ENCODE measurements at regions not wholly inside any gene's neighbourhood (a gene's known extent, or its start where the extent isn't known, plus 50 kb on each side); places are given as distances from the start of the nearest gene placed in this dataset.

- TF ChIP-seq CTCF (IDR thresholded peaks at IDR 0.05; ENCODE audit: low read depth, low read length) = no peak
- no peak overlapping the region for H3K4me3 ChIP-seq (ENCODE audit: low read depth, low read length)
Observed at GRCh38 chr6:144894240-144894639, 609.1 kb downstream of the UTRN start.

DNA sequence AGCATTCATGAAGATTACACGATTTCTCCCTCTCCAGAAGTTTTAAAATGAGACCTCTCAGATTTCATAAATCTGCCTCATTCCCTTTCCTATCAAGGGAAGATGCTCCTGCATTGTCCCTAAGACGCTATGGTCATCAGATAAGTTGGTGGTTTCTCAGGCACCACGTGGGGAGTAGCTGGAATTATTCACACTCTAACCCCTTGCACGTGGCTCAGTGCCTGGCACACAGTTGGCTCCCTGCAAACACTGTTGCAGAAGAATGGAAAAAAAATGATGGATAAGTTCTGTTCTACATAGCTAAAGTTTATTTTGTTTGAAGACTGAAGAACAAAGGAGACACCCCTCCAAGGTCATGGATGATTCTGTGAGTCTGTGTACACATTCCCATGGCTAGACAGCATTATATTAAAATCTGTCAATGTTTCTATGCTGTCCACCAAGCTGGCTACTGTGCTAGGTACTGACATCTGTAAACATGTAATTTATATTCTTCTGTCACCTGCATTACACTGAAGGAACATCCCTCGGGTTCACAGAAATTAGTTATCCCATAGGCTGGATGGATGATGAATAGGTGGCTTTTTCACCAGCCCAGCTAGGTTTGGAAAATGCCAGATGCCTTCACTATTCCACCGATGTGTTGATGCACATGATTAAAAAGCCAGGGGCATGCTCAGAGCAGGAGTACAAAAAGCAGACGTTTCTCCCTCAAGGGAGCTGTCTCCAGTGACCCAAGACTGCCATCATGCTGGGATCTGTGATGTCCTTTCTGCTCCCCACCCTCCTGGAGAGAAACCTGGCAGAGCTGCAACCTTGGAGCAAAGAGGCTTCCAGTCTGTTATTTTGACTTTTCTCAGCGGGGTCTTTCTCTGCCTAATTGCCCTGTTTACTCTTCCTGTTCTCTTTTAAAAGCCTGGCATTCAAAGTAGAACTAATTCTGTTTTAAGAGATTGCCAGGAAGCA is 610.5 kb downstream of the UTRN start:
- H3K4me3 ChIP-seq (ENCODE audit: low read depth, low read length) = no peak overlapping the region
- TF ChIP-seq CTCF (IDR thresholded peaks at IDR 0.05; ENCODE audit: low read depth, low read length) = no peak

DNA sequence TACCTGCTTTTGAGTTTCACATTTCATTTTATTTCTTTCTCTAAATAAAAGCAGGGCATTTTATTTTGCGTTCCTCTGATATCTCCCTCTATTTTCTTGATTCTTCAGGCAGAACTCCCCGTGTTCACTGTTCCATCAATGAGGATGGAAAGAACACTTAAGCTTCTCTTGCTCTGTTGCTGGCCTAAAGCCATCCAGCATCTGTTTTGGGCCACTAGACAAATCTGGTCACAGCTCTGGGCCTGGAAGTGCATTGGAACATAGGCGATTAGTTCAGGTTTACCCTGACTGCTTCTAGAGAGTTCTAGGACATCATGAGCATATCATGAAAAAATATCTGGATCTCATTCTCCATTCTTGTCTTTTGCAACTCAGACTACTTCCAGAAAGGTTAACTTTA is 611.2 kb downstream of the UTRN start:
- H3K4me3 ChIP-seq (ENCODE audit: low read depth, low read length) = no peak overlapping the region
- no peak for TF ChIP-seq CTCF (IDR thresholded peaks at IDR 0.05; ENCODE audit: low read depth, low read length)

- TF ChIP-seq CTCF (IDR thresholded peaks at IDR 0.05; ENCODE audit: low read depth, low read length) = no peak
- no peak overlapping the region for H3K4me3 ChIP-seq (ENCODE audit: low read depth, low read length)
Observed at GRCh38 chr6:144896871-144897270, 611.7 kb downstream of the UTRN start.

DNA sequence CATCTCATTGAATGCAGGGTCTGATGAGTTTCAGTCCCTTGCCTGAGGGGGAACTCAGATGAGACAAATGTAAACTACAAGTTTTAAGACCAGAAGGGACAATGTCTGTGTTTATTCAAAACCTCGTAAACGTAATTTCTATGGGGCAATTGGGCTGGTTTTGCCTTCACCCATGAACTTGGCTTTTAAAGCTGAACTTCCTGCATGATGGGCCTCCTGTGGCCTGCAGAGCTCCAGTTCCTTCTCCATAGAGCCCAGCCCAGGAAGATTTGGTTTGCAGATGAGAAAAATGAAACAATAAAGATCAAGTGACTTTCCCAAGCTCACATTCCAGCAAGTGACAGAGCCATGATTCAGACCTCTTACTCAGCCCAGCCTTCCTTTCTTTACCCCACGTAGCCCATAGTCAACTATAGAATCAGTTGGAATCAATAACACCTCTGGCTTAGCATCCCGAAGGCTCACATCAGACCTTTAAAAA is 612.3 kb downstream of the UTRN start:
- H3K4me3 ChIP-seq (ENCODE audit: low read depth, low read length) = no peak overlapping the region
- no peak for TF ChIP-seq CTCF (IDR thresholded peaks at IDR 0.05; ENCODE audit: low read depth, low read length)

GRCh38 chr6:144898052-144898689 is 613.0 kb downstream of the UTRN start:
- no peak overlapping the region for H3K4me3 ChIP-seq (ENCODE audit: low read depth, low read length)
- no peak for TF ChIP-seq CTCF (IDR thresholded peaks at IDR 0.05; ENCODE audit: low read depth, low read length)

GRCh38 chr6:144898741-144899140 is 613.6 kb downstream of the UTRN start:
- TF ChIP-seq CTCF (IDR thresholded peaks at IDR 0.05; ENCODE audit: low read depth, low read length) = no peak
- H3K4me3 ChIP-seq (ENCODE audit: low read depth, low read length) = no peak overlapping the region

Measured in WI38 (cell line).